GM12865 (cell line): ENCODE measurements at regions not wholly inside any gene's neighbourhood (a gene's known extent, or its start where the extent isn't known, plus 50 kb on each side); places are given as distances from the start of the nearest gene placed in this dataset.
A peak's percentile ranks its signal among the peaks of the same experiment; 100 is the strongest.

Source experiments
- DNase-seq: peaks from one replicate; pipeline ENCODE4 v3.0.0; 2010; ENCODE audit warnings: low read depth
- H3K4me3 ChIP-seq: 2 replicates; pipeline ENCODE4 v1.5.1; 2011; ENCODE audit warnings: mild to moderate bottlenecking, low read depth, low read length, control low read depth
- TF ChIP-seq, protein P1 (sequence below): IDR thresholded peaks from 2 replicates; pipeline ENCODE4 v1.5.1; 2011; ENCODE audit warnings: low read length, control low read depth, low read depth, inconsistent platforms; ENCODE audit not compliant: insufficient read depth; ENCODE audit errors: missing control alignments

DNA sequence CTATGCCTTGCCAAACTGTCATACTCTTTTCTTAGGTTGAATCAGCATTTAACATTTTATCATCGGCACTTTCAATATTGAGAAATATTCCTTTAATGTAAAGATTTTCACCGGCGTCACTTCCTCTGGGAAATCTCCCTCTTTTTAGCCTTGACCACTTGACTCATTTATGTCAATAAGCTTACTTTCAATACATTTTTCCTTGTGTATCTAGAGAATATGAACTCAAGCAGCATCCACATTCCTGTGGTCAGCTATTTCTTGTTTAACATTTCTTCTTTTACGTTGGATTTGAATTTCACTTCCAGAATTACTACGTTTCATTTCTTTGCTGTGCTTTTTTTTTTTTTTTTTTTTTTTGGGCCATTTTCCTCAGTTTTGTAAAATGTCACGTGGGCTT is 271.2 kb upstream of the HTR2A start:
- TF ChIP-seq, protein P1, sequence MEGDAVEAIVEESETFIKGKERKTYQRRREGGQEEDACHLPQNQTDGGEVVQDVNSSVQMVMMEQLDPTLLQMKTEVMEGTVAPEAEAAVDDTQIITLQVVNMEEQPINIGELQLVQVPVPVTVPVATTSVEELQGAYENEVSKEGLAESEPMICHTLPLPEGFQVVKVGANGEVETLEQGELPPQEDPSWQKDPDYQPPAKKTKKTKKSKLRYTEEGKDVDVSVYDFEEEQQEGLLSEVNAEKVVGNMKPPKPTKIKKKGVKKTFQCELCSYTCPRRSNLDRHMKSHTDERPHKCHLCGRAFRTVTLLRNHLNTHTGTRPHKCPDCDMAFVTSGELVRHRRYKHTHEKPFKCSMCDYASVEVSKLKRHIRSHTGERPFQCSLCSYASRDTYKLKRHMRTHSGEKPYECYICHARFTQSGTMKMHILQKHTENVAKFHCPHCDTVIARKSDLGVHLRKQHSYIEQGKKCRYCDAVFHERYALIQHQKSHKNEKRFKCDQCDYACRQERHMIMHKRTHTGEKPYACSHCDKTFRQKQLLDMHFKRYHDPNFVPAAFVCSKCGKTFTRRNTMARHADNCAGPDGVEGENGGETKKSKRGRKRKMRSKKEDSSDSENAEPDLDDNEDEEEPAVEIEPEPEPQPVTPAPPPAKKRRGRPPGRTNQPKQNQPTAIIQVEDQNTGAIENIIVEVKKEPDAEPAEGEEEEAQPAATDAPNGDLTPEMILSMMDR, result no peak
- DNase-seq, result peak; percentile 40
- no peak overlapping the region for H3K4me3 ChIP-seq

- TF ChIP-seq, protein P1, result no peak
Observed at GRCh38 chr13:47166336-47166735, 269.5 kb upstream of the HTR2A start.

GRCh38 chr13:47159853-47160550 is 263.1 kb upstream of the HTR2A start:
- TF ChIP-seq, protein P1, result no peak

More at GRCh38 chr13:47166336-47166735, 269.5 kb upstream of the HTR2A start:
- no peak overlapping the region for H3K4me3 ChIP-seq
- no peak for DNase-seq

DNA sequence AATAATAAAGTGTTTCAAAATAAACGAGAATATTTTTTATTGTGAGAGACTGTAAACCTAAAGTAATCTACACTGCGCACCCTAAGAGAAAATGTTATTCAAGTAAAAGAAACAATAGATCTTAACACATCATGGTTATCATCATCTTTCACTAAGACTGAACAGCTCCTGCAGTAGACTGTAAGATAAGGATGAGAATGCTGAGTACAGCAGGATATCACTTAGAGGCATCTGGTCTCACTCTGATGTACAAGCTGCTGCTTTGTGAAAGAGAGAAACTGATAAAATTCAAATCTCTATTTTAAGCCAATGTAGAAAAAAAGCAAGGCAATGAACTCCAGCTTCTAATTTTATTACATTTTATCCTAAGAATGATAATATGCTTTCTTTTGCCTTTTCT is 261.7 kb upstream of the HTR2A start:
- TF ChIP-seq, protein P1, result no peak
- DNase-seq, result no peak
- no peak overlapping the region for H3K4me3 ChIP-seq

More at GRCh38 chr13:47159853-47160550, 263.1 kb upstream of the HTR2A start:
- no peak overlapping the region for H3K4me3 ChIP-seq
- DNase-seq, result no peak

GRCh38 chr13:47148543-47148942 is 251.7 kb upstream of the HTR2A start:
- TF ChIP-seq, protein P1, result no peak
- no peak for DNase-seq
- H3K4me3 ChIP-seq, result no peak overlapping the region

DNA sequence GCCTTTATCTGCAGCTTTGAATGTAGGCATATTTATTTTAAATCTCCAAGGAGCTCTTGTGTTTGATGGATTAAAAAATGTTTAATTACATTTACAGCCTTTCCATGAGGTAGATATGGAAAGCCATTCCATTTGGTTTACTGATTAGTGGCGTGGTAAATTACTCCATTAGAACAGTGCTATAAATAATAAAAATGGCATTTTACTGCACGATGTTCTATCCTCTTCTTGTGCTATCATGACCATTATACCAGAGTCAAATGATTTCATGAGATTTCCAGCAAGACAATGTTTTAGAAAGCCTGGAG is 250.9 kb upstream of the HTR2A start:
- TF ChIP-seq, protein P1, result no peak
- no peak overlapping the region for H3K4me3 ChIP-seq
- DNase-seq, result no peak
